ENCODE measurements at regions not wholly inside any gene's neighbourhood (a gene's known extent, or its start where the extent isn't known, plus 50 kb on each side); places are given as distances from the start of the nearest gene placed in this dataset.
"Not testable (repeated sequence)": the region's sequence is repeated elsewhere in the genome, so short reads cannot be mapped to it uniquely, and the experiment has no call there.

DNA sequence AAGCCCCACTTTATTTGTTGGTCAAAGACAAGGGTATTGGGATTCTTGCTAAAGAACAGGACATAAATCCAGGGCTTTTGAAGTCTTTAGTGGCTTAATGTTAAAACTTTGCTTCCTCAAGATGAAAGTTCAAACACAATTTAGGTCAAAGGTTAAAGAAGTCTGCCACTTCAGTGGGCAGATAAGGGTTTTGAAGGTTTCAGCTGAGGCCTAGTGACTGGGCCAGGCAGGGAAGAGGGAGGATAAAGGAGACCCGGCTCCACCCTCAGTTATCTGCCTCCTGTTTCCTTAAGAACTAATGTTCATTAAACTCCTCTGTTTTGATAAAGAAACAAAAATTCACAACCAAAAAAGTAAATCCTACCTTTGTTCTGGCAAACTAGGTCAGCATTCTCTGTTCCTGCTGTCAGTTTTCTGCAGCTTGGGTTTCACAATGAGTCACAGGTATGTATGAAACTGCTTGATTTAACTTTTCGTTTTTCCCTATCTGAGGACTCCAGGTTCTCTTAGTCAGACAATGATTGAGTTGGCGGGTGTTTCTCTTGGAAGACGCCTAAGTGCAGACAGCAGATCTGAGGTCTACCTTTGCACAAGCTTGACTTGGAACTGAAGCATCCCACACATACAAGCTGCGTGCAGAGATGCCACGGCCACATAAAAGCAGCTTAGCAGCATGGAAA lies 208.3 kb downstream of the EXOC5 start:
- no peak for DNase-seq

DNA sequence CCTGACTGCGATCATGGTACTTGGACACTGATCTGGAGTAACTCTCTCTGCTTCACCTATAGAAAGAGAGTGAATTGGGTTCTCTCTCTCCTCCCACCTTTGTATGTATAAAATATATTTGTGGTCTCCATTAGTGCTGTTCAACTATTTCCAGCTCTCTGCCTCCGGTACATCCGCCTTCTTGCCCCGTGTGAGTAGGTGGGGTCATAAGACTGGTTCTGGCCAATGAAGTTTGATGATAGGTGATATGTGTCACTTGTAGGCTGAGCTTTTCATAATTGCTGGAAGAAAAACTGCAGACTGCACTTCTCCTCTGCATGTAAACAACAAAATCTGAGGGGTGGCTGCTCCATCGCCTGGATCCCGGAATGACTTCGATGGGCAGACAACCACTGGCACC lies 210.4 kb downstream of the EXOC5 start:
- no peak for DNase-seq

DNA sequence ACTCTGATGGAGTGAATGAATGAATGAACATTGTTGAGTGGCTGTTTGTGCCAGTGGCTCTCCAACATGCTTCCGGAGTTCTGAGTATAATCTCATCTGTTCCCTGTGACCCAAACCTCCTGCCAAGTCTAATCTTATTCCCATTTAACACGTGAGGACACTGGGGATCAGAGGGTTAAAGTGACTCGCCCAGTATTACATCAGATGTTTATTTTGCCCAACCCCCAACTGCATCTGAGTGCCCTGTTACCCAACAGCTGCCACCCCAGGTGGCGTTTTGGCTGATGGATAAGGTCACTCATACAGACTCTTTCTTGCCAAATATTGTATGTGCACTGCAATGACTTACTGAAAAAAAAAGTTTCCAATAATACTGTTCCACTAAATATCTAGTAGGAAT lies 210.9 kb downstream of the EXOC5 start:
- peak in 1 of 2 experiments; percentile 15 for DNase-seq

DNA sequence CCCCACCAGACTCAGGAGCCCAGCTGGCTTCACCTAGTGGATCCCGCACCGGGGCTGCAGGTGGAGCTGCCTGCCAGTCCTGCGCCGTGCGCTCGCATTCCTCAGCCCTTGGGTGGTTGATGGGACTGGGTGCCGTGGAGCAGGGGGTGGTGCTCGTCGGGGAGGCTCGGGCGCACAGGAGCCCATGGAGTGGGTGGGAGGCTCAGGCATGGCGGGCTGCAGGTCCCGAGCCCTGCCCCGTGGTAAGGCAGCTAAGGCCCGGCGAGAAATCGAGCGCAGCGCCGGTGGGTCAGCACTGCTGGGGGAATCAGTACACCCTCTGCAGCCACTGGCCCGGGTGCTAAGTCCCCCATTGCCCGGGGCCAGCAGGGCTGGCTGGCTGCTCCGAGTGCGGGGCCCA lies 212.2 kb downstream of the EXOC5 start:
- DNase-seq: not testable (repeated sequence)

DNA sequence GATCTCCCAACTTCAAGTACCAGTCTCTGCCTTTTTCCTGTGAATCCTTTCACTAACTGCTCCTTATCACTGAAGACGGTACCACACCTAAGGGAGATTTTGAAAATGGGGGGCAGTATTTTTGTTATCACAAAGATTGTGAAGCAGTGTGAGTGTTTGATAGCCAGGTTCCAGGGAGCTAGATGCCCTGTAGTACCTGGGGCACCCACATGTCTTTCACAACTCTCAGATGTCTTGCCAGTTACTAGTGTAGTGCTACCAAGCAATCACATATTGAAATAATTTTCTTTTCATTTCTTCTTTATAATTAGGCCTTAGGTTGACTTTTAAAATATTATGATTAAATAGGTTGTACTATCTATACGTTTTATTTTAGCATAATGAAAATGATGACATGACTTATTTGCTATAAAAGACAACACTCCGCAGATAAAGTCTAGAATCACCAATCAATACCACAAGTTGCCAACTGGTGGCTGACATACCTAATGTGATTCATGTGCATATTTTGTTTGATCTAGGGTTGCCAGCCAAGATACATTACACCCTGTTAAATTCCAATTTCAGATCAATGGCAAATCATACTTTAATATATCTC lies 215.9 kb downstream of the EXOC5 start:
- no peak for DNase-seq

DNA sequence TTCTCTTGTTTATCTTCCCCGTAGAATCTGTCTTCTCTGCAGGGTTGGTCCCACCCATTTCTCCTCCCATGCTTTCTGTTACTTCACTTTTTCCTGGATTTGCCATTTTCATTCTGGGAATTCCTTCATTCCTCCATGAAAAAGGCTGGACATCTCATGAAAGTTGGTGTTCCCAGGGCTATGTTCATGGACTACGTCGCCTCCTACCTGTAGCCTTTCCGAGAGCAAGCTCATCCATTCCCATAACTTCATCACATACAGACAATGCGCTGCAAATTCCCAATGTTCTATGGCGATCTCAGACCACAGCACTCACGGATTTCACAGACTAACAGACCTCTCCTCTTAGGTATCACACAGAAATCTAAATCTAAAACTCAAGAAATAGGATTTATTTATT lies 217.1 kb downstream of the EXOC5 start:
- DNase-seq: no peak

DNA sequence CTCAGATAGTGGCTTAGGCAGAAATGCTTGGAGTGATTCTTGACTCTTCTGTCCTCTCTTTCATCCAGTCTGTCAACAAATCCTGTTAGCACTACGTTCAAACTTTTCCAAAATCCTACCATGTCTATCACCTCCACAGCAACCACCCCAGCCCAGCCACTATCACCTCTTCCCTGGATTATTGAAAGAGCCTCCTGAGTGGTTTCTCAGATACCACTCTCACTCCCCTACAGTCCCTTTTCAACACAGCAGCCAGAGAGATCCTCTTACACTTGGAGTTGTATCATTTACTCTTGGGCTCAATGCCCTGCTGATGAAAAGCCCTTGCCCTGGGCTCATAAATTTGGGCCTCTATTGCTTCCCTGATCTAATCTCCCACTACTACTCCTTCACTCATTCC lies 218.9 kb downstream of the EXOC5 start:
- DNase-seq: no peak

DNA sequence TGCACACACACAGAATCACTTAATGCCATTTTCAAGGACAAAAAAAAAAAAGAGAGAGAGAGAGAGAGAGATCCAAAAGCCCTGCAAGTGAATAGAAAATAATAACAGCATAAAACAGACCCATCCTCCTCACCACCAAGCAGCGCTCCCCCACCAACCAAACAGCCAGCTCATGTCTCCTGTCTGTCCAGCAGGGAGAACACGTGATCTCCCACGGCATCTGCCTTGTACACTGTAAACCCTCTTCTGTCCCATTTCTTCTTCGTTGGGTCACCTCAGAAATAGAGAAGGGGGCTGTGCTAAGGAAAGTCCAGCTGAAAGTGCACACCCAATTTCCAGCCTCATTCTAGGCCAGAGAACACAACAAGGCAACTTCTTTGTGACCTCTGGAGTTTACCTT lies 222.5 kb downstream of the EXOC5 start:
- DNase-seq: no peak

DNA sequence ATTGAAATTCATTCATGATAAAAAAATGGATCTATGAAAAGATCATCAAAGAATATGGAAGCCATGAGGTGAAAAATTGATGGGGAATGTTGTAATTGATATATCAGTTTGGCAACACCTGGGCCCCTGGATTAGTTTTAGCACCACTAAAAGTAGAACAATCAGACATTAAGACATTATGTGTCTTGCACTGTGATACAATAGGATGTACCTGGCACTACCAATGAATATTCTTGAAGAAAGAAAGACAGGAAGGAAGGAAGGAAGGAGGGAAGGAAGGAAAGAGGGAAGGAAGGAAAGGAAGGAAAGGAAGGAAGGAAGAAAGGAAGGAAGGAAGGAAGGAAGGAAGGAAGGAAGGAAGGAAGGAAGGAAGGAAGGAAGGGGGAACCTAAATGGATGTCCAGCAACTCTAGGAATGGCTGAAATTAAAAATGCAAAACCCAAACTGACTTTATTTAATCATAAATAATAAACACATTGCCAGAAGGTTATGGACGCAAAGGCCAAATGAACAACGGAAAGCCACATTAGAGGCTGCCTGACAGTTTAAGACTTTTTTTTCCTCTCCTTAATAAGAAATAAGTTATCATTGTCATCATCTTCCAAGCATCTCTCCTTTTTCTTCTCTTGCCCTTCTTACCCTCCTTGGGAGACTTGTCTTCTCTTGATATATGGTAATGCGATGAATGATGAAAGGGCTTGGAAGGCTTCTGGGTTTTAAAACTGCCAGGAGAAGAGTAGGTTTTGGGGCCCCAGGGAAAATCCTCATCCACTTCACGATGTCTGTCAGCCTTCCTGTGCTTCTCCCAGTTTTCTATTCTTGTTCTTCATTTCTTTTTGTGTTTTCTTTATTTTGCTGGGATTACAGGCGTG lies 224.4 kb downstream of the EXOC5 start:
- not testable (repeated sequence) for DNase-seq

DNA sequence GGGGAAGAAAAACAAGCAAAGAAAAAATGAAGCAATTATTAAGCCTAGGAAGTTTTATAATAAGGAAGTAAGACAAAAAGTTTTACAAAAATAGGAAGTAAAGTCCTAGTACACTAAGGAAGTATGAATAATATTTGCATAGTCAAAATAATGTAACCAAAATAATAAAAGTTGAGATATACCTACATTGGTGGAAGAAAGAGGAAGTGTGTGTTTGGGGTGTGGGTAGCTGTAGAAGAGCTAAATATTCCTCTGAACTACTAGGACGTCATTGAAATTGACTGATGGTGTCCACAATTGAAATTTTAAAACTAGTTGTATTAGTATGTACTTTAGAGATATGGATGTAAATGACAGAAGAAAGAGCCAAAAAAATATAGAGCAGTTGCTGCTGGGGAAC lies 228.4 kb upstream of the OTX2 start:
- no peak for DNase-seq

DNA sequence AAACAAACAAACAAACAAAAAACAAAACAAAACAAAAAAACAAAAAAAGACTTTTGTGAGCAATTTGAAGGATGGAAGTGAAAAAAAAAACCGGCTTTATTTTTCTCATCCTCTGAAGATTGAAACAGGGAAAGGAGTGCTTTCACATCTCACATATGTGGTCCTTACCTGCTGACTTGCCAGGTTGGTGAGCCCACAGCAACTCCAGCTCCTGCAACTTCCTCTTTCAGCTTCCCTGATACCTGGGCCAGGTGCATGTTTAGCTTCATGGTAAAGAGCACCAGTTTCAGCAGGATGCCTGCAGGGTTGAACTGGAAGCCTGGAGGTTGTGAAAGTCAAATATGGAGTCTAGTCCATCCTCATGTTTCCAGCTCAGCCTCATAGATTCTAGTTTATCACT lies 221.2 kb upstream of the OTX2 start:
- no peak for DNase-seq

DNA sequence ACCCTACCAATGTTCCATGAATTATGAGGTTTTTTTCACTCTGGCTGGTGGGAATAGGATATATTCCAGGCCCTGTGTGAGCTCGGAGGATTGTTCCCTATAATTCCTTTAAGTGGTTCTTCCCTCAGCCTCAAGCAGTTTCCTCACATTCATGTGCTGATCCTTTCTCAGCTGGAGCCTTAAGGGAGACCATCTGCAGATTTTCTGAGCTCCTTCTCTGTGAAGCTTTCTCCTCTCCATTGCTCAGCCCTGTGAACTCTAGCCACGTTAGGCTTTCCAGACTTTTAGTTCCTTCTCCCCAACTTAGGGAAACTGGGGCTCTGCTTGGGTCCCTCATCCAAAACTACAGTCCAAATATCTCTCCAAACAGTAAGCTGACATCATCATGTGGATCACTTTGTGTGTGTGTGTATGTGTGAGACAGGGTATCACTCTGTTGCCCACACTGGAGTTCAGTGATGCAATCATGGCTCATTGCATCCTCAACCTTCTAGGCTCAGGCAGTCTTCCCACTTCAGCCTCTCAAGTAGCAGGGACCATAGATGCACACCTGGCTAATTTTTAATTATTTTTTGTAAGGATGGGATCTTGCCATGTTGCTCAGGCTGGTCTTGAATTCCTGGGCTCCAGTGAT lies 219.5 kb upstream of the OTX2 start:
- DNase-seq: no peak

DNA sequence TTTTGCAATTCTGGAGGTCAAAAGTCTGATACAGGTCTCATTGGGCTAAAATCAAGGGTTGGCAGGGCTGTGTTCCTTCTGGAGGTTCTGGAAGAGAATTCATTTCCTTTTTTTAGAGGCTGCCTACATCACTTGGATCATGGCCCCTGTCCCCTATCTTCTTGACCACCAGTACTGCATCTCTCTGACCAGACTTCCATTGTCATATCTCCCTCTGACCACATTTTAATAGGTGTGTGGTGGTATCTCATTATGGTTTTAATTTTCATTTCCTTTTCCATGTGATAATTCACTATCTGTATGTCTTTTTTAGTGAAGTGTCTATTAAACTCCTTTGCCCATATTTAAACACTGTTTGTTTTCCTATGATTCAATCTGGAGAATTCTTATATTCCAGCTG lies 215.2 kb upstream of the OTX2 start:
- no peak for DNase-seq

DNA sequence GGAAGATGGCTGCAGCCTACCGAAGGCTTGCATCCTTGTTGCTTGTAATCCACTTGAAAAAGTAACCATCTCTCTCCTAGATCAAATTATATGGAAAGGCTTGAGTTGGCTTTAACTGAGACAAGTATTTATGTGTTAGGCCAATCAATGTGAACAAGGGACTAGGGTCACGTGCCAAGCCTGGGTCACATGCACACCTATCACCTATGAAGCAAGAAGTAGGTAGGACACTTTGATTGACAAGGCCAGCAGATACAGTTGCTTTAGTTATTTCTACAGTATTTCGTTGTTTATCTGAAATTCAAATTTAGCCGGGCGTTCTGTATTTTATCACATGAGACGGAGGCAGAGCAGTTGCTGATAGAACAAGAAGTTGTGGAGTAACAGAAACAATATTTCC lies 212.3 kb upstream of the OTX2 start:
- no peak for DNase-seq

DNA sequence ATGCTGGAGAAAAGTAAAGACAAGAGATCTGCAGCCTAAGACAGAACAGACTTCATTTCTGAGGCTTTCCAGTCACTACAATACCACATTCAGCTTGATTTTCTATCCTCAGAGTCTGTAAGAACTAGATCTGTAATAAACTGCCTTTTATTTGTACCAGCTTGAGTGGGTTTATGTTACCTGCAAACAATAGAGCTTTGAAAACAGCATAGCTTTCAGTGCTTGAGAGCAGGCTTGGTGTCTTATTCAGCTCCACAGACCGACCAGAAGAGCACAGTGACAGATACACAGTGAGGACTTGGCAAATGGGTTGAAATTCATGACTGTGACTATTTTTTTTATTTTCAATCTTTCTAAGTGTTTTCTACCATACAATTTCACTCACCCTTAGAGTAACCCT lies 207.8 kb upstream of the OTX2 start:
- no peak for DNase-seq

DNA sequence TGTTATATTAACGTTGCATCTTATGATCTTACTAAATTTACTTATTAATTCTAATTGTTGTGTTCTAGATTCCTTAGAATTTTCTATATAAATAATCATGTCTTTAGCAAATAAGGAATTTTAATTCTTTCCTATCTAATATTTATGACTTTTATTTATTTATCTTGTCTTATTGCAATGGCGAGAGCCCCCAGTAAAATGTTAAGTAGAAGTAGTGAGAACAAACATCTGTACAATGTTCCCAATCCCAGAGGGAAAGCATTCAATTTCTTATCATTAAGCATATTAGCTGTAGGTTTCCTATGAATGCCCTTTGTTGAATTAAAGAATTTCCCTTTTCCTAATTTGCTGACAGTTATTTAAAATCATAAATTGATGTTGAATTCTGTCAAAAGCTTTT lies 203.7 kb upstream of the OTX2 start:
- no peak for DNase-seq

DNA sequence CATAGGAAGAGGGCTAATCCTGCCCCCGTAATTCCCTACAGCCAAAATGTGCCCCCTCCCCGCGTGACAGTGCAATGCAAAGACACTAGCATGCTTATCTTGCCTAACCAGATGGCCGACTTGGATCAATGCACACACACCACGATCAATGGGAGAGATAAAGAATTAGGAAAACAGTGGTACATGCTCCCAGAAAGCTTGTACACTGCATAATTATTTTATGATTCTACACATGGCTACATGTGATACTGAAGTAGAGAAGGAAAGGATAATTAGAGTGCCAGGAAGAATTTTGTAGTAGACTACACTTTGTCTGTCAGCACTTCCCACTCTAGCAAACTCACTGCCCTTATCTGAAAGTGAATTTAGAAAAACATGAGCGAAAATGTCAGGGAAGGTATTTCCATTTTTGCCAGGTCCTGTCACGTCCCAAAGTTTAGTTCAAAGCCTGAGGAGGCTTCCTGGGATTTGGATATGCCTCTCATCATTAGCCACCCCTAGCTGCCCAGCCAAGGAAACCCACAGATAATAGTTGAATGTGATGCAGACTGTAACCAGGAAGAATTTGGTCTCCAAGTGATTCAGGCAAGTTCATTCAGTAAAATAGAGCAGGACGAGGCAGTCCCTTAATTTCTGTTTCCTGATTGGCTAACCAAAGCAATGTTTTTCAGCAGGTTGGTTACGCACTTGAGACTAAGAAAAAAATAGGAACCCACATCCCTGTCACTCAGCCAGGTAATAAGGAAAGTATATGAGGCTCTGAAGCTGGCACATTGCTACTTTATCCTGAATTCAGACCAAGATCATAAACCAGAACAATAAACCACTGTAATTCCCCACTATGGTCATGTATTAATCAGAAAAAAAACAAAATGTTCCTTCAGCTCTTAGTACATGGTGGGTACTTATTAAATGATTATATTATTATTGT lies 199.6 kb upstream of the OTX2 start:
- peak; percentile 90 to 94 for DNase-seq

DNA sequence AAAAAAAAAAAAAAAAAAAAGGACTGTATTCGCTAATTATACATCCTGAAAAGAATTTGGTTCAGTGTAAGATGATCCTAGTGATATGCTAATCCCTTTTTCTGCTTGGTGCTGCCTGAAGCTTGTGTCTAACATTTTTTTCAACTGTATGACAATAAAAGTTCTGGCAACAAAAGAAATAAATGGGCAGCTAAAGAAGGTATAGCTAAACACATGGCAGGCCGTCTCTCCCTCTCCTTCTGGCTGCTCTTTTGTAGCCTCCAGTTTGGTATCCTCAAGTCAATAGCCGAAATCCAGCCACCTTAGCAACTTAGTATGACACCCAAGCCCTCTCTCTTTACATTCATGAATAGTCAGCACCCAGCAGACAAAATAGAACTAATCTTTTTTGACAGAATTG lies 198.3 kb upstream of the OTX2 start:
- peak; percentile 81 to 85 for DNase-seq

DNA sequence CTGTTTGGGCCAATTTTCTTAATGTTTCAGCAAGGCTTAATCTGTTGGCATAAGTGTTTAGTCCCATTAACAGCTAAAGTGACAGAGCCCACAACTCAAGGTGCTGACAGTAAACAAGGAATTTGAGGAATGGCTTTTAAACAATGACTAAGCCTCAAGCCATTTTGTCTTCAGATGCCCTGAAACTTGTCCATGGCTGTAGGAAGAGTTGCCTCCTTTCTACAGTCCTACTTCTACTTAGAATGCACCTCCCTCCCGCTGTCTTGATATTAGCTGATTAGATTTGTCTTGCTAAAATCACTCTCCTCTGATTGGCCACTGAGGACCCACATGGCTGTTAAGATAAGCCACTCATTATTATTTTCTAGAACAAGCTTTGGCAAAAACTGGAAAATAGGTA lies 188.4 kb upstream of the OTX2 start:
- DNase-seq: no peak

DNA sequence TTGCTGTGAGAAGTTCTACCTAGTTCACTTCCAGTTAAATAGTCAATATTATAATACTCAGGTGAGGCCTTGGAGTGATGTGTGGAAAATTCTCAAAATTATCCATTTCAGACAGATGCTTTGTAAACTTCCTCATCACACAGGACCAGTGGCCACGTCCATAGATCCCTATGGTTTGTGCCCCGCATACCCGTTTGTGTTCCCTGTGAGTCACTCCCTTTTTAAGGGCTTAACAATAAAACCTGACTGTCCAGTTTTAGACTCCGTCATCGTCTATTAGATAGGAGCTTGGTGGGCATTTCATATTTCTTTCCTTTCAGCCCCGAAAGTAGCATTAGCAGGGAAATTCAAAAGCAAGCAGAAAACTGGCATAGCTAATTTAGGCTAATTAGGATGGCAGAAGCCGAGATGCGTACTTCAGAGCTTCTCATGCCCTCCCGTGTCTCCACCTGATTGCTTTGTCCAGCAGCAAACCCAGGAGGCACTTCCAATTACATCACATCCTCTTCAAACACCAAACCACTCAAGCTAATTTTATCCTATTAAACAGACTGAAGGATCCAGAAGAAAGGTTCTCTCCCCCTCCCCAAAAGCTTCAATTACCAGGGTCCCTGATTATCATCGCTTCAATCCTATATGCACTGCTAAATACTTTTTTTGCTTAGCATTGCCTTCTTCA lies 186.6 kb upstream of the OTX2 start:
- peak in 1 of 2 experiments; percentile 9 for DNase-seq

DNA sequence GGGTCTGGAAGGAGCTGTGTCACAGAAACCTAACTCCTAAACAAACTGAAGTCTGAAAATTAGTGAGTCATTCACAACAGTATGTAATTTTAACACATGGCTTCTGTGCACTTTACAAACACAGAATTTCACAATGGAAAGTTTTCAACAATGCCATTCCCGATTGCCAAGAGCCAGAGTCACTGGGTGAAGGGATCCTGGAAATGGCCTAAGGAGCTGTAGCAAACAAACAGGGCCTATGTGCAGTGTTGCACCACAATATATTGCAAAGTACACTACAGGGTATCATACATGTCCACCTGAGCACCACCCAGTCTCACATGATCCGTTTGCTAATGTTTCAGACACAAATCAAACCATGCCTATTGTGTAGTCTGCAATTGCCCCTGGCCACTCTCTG lies 184.7 kb upstream of the OTX2 start:
- DNase-seq: no peak

DNA sequence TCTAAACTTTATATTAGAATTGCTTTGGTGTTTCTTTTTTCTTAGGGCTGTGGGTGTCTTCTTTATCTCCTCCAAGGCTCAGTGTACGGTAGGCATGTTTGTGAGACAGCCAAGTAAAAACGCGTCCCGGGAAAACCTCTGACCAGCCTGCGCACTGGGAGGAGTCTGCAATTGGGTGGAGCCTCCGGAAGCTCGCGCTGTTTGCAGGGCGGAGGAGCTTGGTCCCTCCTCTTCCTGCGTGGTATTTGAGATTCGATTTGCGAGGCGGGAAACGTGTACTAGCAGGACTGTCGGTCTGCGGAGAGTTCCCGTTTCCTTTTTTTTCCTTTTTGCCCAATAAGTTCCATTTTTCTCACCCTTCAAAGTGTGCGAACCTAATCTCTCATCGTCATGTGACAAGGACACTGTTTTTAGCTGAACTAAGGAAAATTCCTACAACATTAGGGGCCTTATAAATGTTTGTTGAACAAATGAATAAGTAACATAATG lies 182.1 kb upstream of the OTX2 start:
- no peak for DNase-seq
